GM12878 (cell line): ENCODE measurements at regions not wholly inside any gene's neighbourhood (a gene's known extent, or its start where the extent isn't known, plus 50 kb on each side); places are given as distances from the start of the nearest gene placed in this dataset.

ENCODE experiments used
- ATAC-seq: fragments of 200-7000 bp; cut with Tn5 transposase; 3 replicates; pipeline ENCODE4 v1.9.1; 2020; ENCODE audit warnings: mild to moderate bottlenecking, moderate library complexity
- BruUV-seq: library from RNA; stranded (reverse); fragments of 400-500 nt; replicated peaks from 2 replicates; lab custom pipeline; 2021; lab: Mats Ljungman, UMichigan
- CTCF ChIA-PET: fragments of 300-600 bp; sonication (Branson Sonifier 250); formaldehyde crosslinking; extraction: SDS; loops from one replicate; lab custom pipeline; 2021; ENCODE audit warnings: inconsistent platforms; lab: Yijun Ruan, JAX
- POLR2A ChIA-PET: fragments of 350-600 bp; formaldehyde crosslinking; extraction: SDS; loops from one replicate; lab custom pipeline; 2021; ENCODE audit warnings: inconsistent platforms; lab: Charles Lee
- RAD21 ChIA-PET: fragments of 300-600 bp; sonication (Branson Sonifier 250); formaldehyde crosslinking; loops from one replicate; lab custom pipeline; 2023; ENCODE audit warnings: antibody characterized with exemption; ENCODE audit not compliant: unreplicated experiment; lab: Charles Lee
- SMC1A ChIA-PET: fragments of 300-600 bp; sonication (Branson Sonifier 250); formaldehyde crosslinking; loops from one replicate; lab custom pipeline; 2023; ENCODE audit not compliant: unreplicated experiment, uncharacterized antibody; lab: Charles Lee
- DNase-seq: peaks from one replicate; pipeline ENCODE4 v3.0.0-alpha.2; 2011; ENCODE audit warnings: low read depth, low spot score
- FAIRE-seq: peaks from 3 replicates; lab custom pipeline; 2011; peaks lifted over from hg19 to GRCh38; lab: Jason Lieb, UNC
- H2AFZ ChIP-seq: 2 replicates; pipeline ENCODE4 v1.6.0; 2011; ENCODE audit warnings: low read depth, low read length, control low read depth; ENCODE audit not compliant: control insufficient read depth
- H3K27ac ChIP-seq: 2 replicates; pipeline ENCODE4 v1.5.1; 2011; ENCODE audit warnings: control low read depth; ENCODE audit not compliant: control insufficient read depth, insufficient read depth
- H3K27me3 ChIP-seq, 2 experiments: replicated peaks in 1 of 2; 2 replicates each; pipeline versions ENCODE4 v1.6.0 to v1.6.1; 2011; ENCODE audit warnings: low read length in 1 of 2; ENCODE audit not compliant: control insufficient read depth in 2 of 2, insufficient read depth in 2 of 2
- H3K36me3 ChIP-seq, 2 experiments: 2 replicates each; pipeline ENCODE4 v1.5.1; 2011; ENCODE audit warnings: low read length in 1 of 2; ENCODE audit not compliant: control insufficient read depth in 2 of 2, insufficient read depth in 2 of 2
- H3K4me1 ChIP-seq: 2 replicates; pipeline ENCODE4 v1.6.1; 2011; ENCODE audit warnings: mild to moderate bottlenecking, low read length, moderate library complexity, mixed read lengths; ENCODE audit not compliant: control insufficient read depth, insufficient read depth
- H3K4me2 ChIP-seq: 2 replicates; pipeline ENCODE4 v1.6.0; 2011; ENCODE audit warnings: control low read depth; ENCODE audit not compliant: control insufficient read depth, insufficient read depth
- H3K4me3 ChIP-seq: fragments of 200-600 bp; sonication (generic); 2 replicates; pipeline ENCODE4 v1.5.1; 2016
- H3K79me2 ChIP-seq: 2 replicates; pipeline ENCODE4 v1.6.0; 2011; ENCODE audit warnings: low read length; ENCODE audit not compliant: control insufficient read depth, insufficient read depth
- H3K9ac ChIP-seq: 2 replicates; pipeline ENCODE4 v1.8.0; 2011; ENCODE audit warnings: low read length, control low read depth, mixed read lengths; ENCODE audit not compliant: control insufficient read depth, insufficient read depth
- H3K9me3 ChIP-seq: replicated peaks from 3 replicates; pipeline ENCODE4 v1.5.1; 2011; ENCODE audit warnings: mild to moderate bottlenecking, low read length; ENCODE audit not compliant: control insufficient read depth, insufficient read depth
- H4K20me1 ChIP-seq: 2 replicates; pipeline ENCODE4 v1.6.0; 2011; ENCODE audit not compliant: control insufficient read depth, insufficient read depth
- BCL11A ChIP-seq: IDR thresholded peaks from 2 replicates; pipeline ENCODE4 v1.6.1; 2011; ENCODE audit warnings: low read depth, low read length
- CBX3 ChIP-seq: fragments of 200-600 bp; sonication (generic); IDR thresholded peaks from 2 replicates; pipeline ENCODE4 v1.6.1; 2016; ENCODE audit warnings: low read depth, borderline replicate concordance
- KLF5 ChIP-seq: fragments of 450-650 bp; IDR thresholded peaks from 2 replicates; pipeline ENCODE4 v1.6.1; 2014; ENCODE audit warnings: mild to moderate bottlenecking; ENCODE audit not compliant: partially characterized antibody
- LARP7 ChIP-seq: fragments of 450-650 bp; IDR thresholded peaks from 2 replicates; pipeline ENCODE4 v1.6.1; 2017; ENCODE audit warnings: mild to moderate bottlenecking
- NBN ChIP-seq: fragments of 450-650 bp; IDR thresholded peaks from 2 replicates; pipeline ENCODE4 v1.6.1; 2016
- RAD51 ChIP-seq: fragments of 450-650 bp; IDR thresholded peaks from 2 replicates; pipeline ENCODE4 v1.6.1; 2016; ENCODE audit warnings: moderate library complexity, mild to moderate bottlenecking, inconsistent platforms
- RB1 ChIP-seq: fragments of 450-650 bp; formaldehyde crosslinking; IDR thresholded peaks from 2 replicates; pipeline ENCODE4 v1.6.1; 2017; ENCODE audit warnings: mild to moderate bottlenecking, borderline replicate concordance
- SIX5 ChIP-seq: IDR thresholded peaks from 2 replicates; pipeline ENCODE4 v1.6.1; 2011; ENCODE audit warnings: mild to moderate bottlenecking, low read depth, low read length, moderate library complexity; ENCODE audit not compliant: severe bottlenecking
- TCF7 ChIP-seq: IDR thresholded peaks from 2 replicates; pipeline ENCODE4 v1.6.1; 2014; ENCODE audit warnings: antibody characterized with exemption, borderline replicate concordance
- ZNF384 ChIP-seq: IDR thresholded peaks from 2 replicates; pipeline ENCODE4 v1.6.1; 2012; ENCODE audit warnings: low read depth, mild to moderate bottlenecking, low read length, improper control_type of control experiment, borderline replicate concordance
- WGBS: methylation state at CpG from one replicate; pipeline ENCODE4 v1.1.6; 2016; ENCODE audit warnings: low lambda C conversion rate; ENCODE audit not compliant: insufficient replicate concordance, insufficient coverage; ENCODE audit errors: missing lambda C conversion rate; 5-methylcytosine and 5-hydroxymethylcytosine counted together
- in situ Hi-C: fragments of 300-500 bp; cut with MboI; formaldehyde crosslinking; loops from 9 replicates; pipeline ENCODE4 v1.14.3; 2018; ENCODE audit warnings: mixed read lengths
- intact Hi-C: fragments of 100-400 bp; cut with micrococcal nuclease; formaldehyde crosslinking; loops from one replicate; pipeline ENCODE4 v1.14.2; 2022; ENCODE audit not compliant: unreplicated experiment
- TF ChIP-seq, protein P1 (sequence below): IDR thresholded peaks from 2 replicates; pipeline ENCODE4 v1.6.1; 2011; ENCODE audit warnings: mild to moderate bottlenecking, low read depth, low read length, moderate library complexity; ENCODE audit not compliant: insufficient replicate concordance
- TF ChIP-seq, protein P2 (sequence below): fragments of 450-650 bp; formaldehyde crosslinking; IDR thresholded peaks from 2 replicates; pipeline ENCODE4 v1.4.0; 2022; ENCODE audit warnings: mild to moderate bottlenecking, moderate library complexity
- TF ChIP-seq, protein P3 (sequence below): fragments of 450-650 bp; IDR thresholded peaks from 2 replicates; pipeline ENCODE4 v1.6.1; 2017; ENCODE audit warnings: mild to moderate bottlenecking
- TF ChIP-seq, protein P4 (sequence below): IDR thresholded peaks from 2 replicates; pipeline ENCODE4 v1.6.1; 2011; ENCODE audit warnings: borderline replicate concordance, low read depth, mild to moderate bottlenecking, moderate library complexity, low read length; ENCODE audit not compliant: insufficient read depth, poor library complexity, severe bottlenecking

DNA sequence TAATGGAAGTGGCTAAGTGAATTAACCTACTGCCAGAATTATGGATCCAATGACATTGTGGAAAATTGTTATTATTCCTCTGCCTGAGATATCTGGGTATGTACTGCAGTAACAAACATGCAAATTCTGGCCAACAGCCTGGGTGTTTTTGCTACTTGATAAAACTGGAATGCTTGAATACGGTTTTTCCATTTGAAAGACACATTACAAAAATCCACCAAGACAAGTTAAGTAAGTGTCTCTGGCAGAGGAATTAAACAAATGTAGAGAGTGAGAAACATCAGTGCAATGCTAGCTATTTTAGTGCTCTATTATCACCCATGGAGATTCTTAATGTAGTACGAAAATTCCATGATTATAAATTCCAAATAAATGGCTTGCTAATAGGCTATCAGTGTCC is 312.4 kb upstream of the MEIS1 start:
- ChIA-PET POLR2A (no interaction called here), CTCF (no interaction called here), RAD21 (no interaction called here), SMC1A (no interaction called here)
- H3K36me3 ChIP-seq: no peaks in the 10 kb centered on the region
- H3K9me3 ChIP-seq: no peaks in the 10 kb centered on the region
- H2AFZ ChIP-seq: no peak overlapping the region
- H3K79me2 ChIP-seq: no peaks in the 10 kb centered on the region
- no peak overlapping the region for H3K4me3 ChIP-seq
- no peaks in the 10 kb centered on the region for H3K4me1 ChIP-seq
- ATAC-seq (no peak), DNase-seq (no peak), FAIRE-seq (no peak)
- in situ Hi-C loops (no loop called here), intact Hi-C loops (no loop called here)
- no peaks in the 10 kb centered on the region for H3K27me3 ChIP-seq
- BruUV-seq: no TSS peak
- no peak overlapping the region for H3K9ac ChIP-seq
- H3K27ac ChIP-seq: no peak overlapping the region
- H4K20me1 ChIP-seq: no peaks in the 10 kb centered on the region
- WGBS: 3% methylated on average over 2 of the region's 2 CpGs
- H3K4me2 ChIP-seq: no peak overlapping the region
- TF ChIP-seq BCL11A (no peak), KLF5 (no peak), NBN (no peak), LARP7 (no peak), CBX3 (no peak), TCF7 (no peak), ZNF384 (no peak), RAD51 (no peak), SIX5 (no peak), RB1 (no peak)
- TF ChIP-seq, protein P1, sequence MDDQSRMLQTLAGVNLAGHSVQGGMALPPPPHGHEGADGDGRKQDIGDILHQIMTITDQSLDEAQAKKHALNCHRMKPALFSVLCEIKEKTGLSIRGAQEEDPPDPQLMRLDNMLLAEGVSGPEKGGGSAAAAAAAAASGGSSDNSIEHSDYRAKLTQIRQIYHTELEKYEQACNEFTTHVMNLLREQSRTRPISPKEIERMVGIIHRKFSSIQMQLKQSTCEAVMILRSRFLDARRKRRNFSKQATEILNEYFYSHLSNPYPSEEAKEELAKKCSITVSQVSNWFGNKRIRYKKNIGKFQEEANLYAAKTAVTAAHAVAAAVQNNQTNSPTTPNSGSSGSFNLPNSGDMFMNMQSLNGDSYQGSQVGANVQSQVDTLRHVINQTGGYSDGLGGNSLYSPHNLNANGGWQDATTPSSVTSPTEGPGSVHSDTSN: no peak
- TF ChIP-seq, protein P2, sequence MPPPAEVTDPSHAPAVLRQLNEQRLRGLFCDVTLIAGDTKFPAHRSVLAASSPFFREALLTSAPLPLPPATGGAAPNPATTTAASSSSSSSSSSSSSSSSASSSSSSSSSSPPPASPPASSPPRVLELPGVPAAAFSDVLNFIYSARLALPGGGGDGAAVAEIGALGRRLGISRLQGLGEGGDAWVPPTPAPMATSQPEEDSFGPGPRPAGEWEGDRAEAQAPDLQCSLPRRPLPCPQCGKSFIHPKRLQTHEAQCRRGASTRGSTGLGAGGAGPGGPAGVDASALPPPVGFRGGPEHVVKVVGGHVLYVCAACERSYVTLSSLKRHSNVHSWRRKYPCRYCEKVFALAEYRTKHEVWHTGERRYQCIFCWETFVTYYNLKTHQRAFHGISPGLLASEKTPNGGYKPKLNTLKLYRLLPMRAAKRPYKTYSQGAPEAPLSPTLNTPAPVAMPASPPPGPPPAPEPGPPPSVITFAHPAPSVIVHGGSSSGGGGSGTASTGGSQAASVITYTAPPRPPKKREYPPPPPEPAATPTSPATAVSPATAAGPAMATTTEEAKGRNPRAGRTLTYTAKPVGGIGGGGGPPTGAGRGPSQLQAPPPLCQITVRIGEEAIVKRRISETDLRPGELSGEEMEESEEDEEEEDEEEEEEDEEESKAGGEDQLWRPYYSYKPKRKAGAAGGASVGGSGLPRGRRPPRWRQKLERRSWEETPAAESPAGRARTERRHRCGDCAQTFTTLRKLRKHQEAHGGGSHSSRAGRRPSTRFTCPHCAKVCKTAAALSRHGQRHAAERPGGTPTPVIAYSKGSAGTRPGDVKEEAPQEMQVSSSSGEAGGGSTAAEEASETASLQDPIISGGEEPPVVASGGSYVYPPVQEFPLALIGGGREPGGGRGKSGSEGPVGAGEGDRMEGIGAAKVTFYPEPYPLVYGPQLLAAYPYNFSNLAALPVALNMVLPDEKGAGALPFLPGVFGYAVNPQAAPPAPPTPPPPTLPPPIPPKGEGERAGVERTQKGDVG (CRISPR knock-in tag): no peak
- TF ChIP-seq, protein P3, sequence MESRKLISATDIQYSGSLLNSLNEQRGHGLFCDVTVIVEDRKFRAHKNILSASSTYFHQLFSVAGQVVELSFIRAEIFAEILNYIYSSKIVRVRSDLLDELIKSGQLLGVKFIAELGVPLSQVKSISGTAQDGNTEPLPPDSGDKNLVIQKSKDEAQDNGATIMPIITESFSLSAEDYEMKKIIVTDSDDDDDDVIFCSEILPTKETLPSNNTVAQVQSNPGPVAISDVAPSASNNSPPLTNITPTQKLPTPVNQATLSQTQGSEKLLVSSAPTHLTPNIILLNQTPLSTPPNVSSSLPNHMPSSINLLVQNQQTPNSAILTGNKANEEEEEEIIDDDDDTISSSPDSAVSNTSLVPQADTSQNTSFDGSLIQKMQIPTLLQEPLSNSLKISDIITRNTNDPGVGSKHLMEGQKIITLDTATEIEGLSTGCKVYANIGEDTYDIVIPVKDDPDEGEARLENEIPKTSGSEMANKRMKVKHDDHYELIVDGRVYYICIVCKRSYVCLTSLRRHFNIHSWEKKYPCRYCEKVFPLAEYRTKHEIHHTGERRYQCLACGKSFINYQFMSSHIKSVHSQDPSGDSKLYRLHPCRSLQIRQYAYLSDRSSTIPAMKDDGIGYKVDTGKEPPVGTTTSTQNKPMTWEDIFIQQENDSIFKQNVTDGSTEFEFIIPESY: no peak
- TF ChIP-seq, protein P4, sequence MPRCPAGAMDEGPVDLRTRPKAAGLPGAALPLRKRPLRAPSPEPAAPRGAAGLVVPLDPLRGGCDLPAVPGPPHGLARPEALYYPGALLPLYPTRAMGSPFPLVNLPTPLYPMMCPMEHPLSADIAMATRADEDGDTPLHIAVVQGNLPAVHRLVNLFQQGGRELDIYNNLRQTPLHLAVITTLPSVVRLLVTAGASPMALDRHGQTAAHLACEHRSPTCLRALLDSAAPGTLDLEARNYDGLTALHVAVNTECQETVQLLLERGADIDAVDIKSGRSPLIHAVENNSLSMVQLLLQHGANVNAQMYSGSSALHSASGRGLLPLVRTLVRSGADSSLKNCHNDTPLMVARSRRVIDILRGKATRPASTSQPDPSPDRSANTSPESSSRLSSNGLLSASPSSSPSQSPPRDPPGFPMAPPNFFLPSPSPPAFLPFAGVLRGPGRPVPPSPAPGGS: no peak
